Lung (tissue), 11 donors: ENCODE measurements at regions not wholly inside any gene's neighbourhood (a gene's known extent, or its start where the extent isn't known, plus 50 kb on each side); places are given as distances from the start of the nearest gene placed in this dataset.

Source experiments
- ATAC-seq: fragments of 200-7000 bp; cut with Tn5 transposase; one replicate; pipeline ENCODE4 v1.9.1; 2020; ENCODE audit warnings: moderate number of reproducible peaks; ENCODE audit not compliant: insufficient read depth, low FRiP score
- DNase-seq, 3 donors: peaks; one replicate each; pipeline ENCODE4 v3.0.0-alpha.2; 2013 to 2017
- H3K27ac ChIP-seq, 2 donors: one replicate each; pipeline ENCODE4 v1.5.1; 2013; ENCODE audit warnings: mild to moderate bottlenecking in 2 of 2, moderate library complexity in 2 of 2, control low read depth in 1 of 2, inconsistent platforms in 1 of 2, low read depth in 1 of 2, low read length in 1 of 2
- H3K27me3 ChIP-seq, 3 donors: one replicate each; pipeline ENCODE4 v1.5.1; 2013; ENCODE audit warnings: low read length in 2 of 3; ENCODE audit not compliant: control insufficient read depth in 3 of 3, insufficient read depth in 3 of 3
- H3K36me3 ChIP-seq, 4 donors: one replicate each; pipeline ENCODE4 v1.5.1; 2013; ENCODE audit warnings: low read length in 4 of 4, mild to moderate bottlenecking in 1 of 4, moderate library complexity in 1 of 4; ENCODE audit not compliant: control insufficient read depth in 4 of 4, insufficient read depth in 4 of 4
- H3K4me1 ChIP-seq, 5 donors: one replicate each; pipeline ENCODE4 v1.5.1; 2013; ENCODE audit warnings: low read length in 5 of 5, mild to moderate bottlenecking in 2 of 5, moderate library complexity in 1 of 5; ENCODE audit not compliant: control insufficient read depth in 5 of 5, insufficient read depth in 5 of 5
- H3K4me3 ChIP-seq: one replicate; pipeline ENCODE4 v1.5.1; 2013; ENCODE audit warnings: mild to moderate bottlenecking, control low read depth, moderate library complexity
- H3K9ac ChIP-seq, 2 donors: one replicate each; pipeline ENCODE4 v1.5.1; 2013; ENCODE audit warnings: low read length in 2 of 2, control low read depth in 1 of 2; ENCODE audit not compliant: insufficient read depth in 1 of 2
- H3K9me3 ChIP-seq, 4 donors: one replicate each; pipeline ENCODE4 v1.5.1; 2013; ENCODE audit warnings: low read length in 3 of 4, mild to moderate bottlenecking in 1 of 4, moderate library complexity in 1 of 4; ENCODE audit not compliant: control insufficient read depth in 4 of 4, insufficient read depth in 3 of 4
- WGBS, 2 donors: extraction: QIAGEN DNeasy Blood & Tissue Kit; methylation state at CpG; one replicate each; pipeline ENCODE4 v1.1.7; 2013; 5-methylcytosine and 5-hydroxymethylcytosine counted together
- TF ChIP-seq, protein P1 (sequence below): IDR thresholded peaks from 2 replicates; pipeline ENCODE4 v1.5.1; 2012; ENCODE audit warnings: mild to moderate bottlenecking; ENCODE audit errors: control extremely low read depth, extremely low read depth
- donor health status: control.
- donor health status: control.
- donor health status: Bipolar disorder and iron deficiency.
- donor health status: healthy.
- donor health status: DM: yes; HTN: yes; CAD: no.

DNA sequence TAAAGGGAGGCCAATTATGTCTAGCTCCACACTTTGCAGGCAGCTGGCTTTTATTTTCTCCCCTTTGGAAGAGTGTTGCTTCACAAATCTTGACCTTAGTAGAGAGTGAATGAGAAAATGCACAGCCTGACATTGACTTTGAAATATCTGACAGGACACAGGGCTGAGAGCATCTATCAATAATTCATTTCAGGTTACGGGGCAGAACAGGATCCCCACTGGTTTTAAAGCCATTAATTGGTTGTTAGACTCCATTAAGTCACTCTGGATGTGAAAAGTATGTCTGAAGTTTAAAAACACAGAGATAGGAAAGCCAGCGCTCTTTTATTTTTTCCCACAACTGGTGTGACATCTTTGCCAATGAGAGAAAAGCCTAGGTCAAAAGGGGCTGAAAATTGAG is 251.9 kb upstream of the TMC3 start:
- ATAC-seq, result no peak
- 76 to 84% methylated on average over 2 of the region's 2 CpGs for WGBS, 2 donors

DNA sequence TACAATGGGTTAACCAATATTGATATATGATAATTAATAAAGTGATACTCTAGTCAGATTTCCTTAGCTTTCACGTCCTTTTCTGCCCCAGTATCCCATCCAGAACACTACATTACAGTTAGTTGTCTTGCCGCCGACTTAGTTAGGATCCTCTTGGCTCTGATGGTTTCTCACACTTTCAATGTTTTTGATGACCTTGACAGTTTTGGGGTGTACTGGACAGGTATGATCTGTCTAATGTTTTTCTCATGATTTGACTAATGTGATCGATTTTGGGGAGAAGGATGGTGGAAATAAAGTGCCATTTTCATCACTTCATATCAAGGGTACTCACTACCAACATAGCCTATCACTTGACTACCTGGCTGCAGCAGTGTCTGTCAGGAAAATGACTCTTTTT is 245.0 kb upstream of the TMC3 start:
- no peak overlapping the region for H3K9ac ChIP-seq
- no peaks in the 10 kb centered on the region for H3K4me1 ChIP-seq
- H3K27me3 ChIP-seq, result no peaks in the 10 kb centered on the region
- 85 to 90% methylated on average over 4 of the region's 4 CpGs for WGBS, 2 donors
- H3K4me3 ChIP-seq, result no peak overlapping the region
- TF ChIP-seq, protein P1, sequence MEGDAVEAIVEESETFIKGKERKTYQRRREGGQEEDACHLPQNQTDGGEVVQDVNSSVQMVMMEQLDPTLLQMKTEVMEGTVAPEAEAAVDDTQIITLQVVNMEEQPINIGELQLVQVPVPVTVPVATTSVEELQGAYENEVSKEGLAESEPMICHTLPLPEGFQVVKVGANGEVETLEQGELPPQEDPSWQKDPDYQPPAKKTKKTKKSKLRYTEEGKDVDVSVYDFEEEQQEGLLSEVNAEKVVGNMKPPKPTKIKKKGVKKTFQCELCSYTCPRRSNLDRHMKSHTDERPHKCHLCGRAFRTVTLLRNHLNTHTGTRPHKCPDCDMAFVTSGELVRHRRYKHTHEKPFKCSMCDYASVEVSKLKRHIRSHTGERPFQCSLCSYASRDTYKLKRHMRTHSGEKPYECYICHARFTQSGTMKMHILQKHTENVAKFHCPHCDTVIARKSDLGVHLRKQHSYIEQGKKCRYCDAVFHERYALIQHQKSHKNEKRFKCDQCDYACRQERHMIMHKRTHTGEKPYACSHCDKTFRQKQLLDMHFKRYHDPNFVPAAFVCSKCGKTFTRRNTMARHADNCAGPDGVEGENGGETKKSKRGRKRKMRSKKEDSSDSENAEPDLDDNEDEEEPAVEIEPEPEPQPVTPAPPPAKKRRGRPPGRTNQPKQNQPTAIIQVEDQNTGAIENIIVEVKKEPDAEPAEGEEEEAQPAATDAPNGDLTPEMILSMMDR, result no peak
- H3K27ac ChIP-seq, result no peak overlapping the region
- ATAC-seq (no peak), DNase-seq (no peak)
- no peaks in the 10 kb centered on the region for H3K9me3 ChIP-seq
- H3K36me3 ChIP-seq, result no peaks in the 10 kb centered on the region

More for the DNA sequence above, 251.9 kb upstream of the TMC3 start:
- no peak overlapping the region for H3K9ac ChIP-seq
- no peak overlapping the region for H3K27ac ChIP-seq
- TF ChIP-seq, protein P1, result no peak
- peaks cover 0 to 2% (median 0%) of the 10 kb centered on the region in 4 donors for H3K9me3 ChIP-seq
- H3K4me1 ChIP-seq, result no peaks in the 10 kb centered on the region
- H3K36me3 ChIP-seq, result no peaks in the 10 kb centered on the region
- no peak overlapping the region for H3K4me3 ChIP-seq
- no peak for DNase-seq
- peaks cover 0 to 2% (median 0%) of the 10 kb centered on the region in 3 donors for H3K27me3 ChIP-seq

DNA sequence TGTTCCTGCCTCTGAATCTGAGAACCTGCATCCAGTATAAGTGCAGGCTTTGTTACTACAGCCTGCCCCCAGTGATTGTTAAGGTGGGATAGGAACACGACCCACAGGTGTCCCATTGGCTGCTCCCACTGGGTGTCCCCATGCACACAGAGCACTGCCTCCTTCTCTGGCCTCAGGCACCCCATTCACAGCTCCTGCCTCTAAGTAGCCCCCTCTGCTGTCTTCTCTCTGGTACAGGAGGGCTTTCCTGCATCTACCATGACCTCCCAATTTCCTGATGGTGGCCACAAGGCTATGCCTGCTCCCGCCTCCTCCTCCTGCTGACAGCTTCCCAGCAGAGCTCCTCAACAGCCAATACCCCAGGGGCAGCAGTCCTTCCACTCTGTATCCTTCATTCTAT is 238.6 kb upstream of the TMC3 start:
- no peak overlapping the region for H3K27ac ChIP-seq
- no peaks in the 10 kb centered on the region for H3K27me3 ChIP-seq
- no peaks in the 10 kb centered on the region for H3K36me3 ChIP-seq
- peaks cover 0 to 1% (median 0%) of the 10 kb centered on the region in 4 donors for H3K9me3 ChIP-seq
- TF ChIP-seq, protein P1, result no peak
- H3K4me1 ChIP-seq, result no peaks in the 10 kb centered on the region
- no peak overlapping the region for H3K9ac ChIP-seq
- H3K4me3 ChIP-seq, result no peak overlapping the region
- DNase-seq, result no peak
- 87% methylated on average over 2 of the region's 2 CpGs for WGBS, 2 donors
- no peak for ATAC-seq

DNA sequence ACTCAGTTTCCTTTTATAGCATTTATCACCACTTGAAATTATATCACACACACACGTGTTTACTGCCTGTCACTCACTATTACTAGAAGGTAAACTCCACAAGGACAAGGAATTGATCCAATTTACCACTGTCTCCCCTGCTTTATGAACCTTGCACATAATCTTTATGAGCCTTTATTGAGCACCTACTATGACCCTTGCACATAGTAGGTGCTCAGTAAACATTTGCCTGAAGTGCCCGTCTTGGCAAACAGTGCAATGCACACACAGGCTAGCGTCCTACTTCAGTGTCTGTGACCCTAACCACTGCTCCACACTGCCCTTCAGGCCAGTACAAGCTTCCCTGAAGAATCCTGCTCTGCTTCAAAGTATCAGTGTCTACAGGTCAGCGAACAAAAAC is 237.7 kb upstream of the TMC3 start:
- no peak for DNase-seq
- Histone ChIP-seq H3K4me1 (no peaks in the 10 kb centered on the region), H3K4me3 (no peak overlapping the region), H3K27ac (no peak overlapping the region), H3K9me3 (peaks cover 0 to 1% (median 0%) of the 10 kb centered on the region in 4 donors), H3K36me3 (no peaks in the 10 kb centered on the region), H3K27me3 (no peaks in the 10 kb centered on the region), H3K9ac (no peak overlapping the region)
- TF ChIP-seq, protein P1, result no peak
- WGBS, 2 donors, result 80 to 84% methylated on average over 4 of the region's 4 CpGs
- no peak for ATAC-seq
